HEK293T (cell line): ENCODE measurements at regions not wholly inside any gene's neighbourhood (a gene's known extent, or its start where the extent isn't known, plus 50 kb on each side); places are given as distances from the start of the nearest gene placed in this dataset.

Source experiments
- CTCF ChIA-PET: fragments of 350-600 bp; formaldehyde crosslinking; extraction: SDS; loops from one replicate; lab custom pipeline; 2021; ENCODE audit warnings: antibody characterized with exemption, inconsistent platforms; lab: Yijun Ruan, JAX
- POLR2A ChIA-PET: fragments of 350-600 bp; formaldehyde crosslinking; extraction: SDS; loops from one replicate; lab custom pipeline; 2020; ENCODE audit warnings: antibody characterized with exemption, inconsistent platforms; lab: Yijun Ruan, JAX
- DNase-seq: peaks from one replicate; pipeline ENCODE4 v3.0.0; 2012; ENCODE audit warnings: mixed read lengths; ENCODE audit errors: extremely low spot score
- ARNT ChIP-seq: fragments of 450-650 bp; IDR thresholded peaks from 2 replicates; pipeline ENCODE4 v1.6.1; 2017; ENCODE audit warnings: mild to moderate bottlenecking
- BHLHE40 ChIP-seq: fragments of 450-650 bp; IDR thresholded peaks from 2 replicates; pipeline ENCODE4 v1.6.1; 2016; ENCODE audit warnings: mild to moderate bottlenecking, moderate library complexity, borderline replicate concordance
- CTBP1 ChIP-seq: fragments of 450-650 bp; IDR thresholded peaks from 2 replicates; pipeline ENCODE4 v1.6.1; 2016; ENCODE audit warnings: borderline replicate concordance
- ELF4 ChIP-seq: fragments of 450-650 bp; IDR thresholded peaks from 2 replicates; pipeline ENCODE4 v1.6.1; 2017; ENCODE audit warnings: antibody characterized with exemption
- FOXA1 ChIP-seq: fragments of 450-650 bp; IDR thresholded peaks from 2 replicates; pipeline ENCODE4 v1.6.1; 2016; ENCODE audit warnings: mild to moderate bottlenecking
- FOXK2 ChIP-seq: fragments of 450-650 bp; IDR thresholded peaks from 2 replicates; pipeline ENCODE4 v1.6.1; 2016; ENCODE audit warnings: mild to moderate bottlenecking
- FOXM1 ChIP-seq: fragments of 450-650 bp; IDR thresholded peaks from 2 replicates; pipeline ENCODE4 v1.6.1; 2017; ENCODE audit warnings: mild to moderate bottlenecking, borderline replicate concordance
- HDGF ChIP-seq: fragments of 450-650 bp; IDR thresholded peaks from 2 replicates; pipeline ENCODE4 v1.6.1; 2017; ENCODE audit warnings: antibody characterized with exemption, borderline replicate concordance
- L3MBTL2 ChIP-seq: fragments of 450-650 bp; conservative IDR thresholded peaks from 2 replicates; pipeline ENCODE4 v1.6.1; 2016; ENCODE audit warnings: mild to moderate bottlenecking
- LEF1 ChIP-seq: fragments of 450-650 bp; IDR thresholded peaks from 2 replicates; pipeline ENCODE4 v1.6.1; 2017; ENCODE audit warnings: mild to moderate bottlenecking, borderline replicate concordance
- NFRKB ChIP-seq: fragments of 450-650 bp; IDR thresholded peaks from 2 replicates; pipeline ENCODE4 v1.6.1; 2016; ENCODE audit warnings: mild to moderate bottlenecking, moderate library complexity
- SP1 ChIP-seq: fragments of 450-650 bp; IDR thresholded peaks from 2 replicates; pipeline ENCODE4 v1.6.1; 2017
- SUZ12 ChIP-seq: fragments of 450-650 bp; IDR thresholded peaks from 2 replicates; pipeline ENCODE4 v1.6.1; 2016; ENCODE audit warnings: mild to moderate bottlenecking
- TARDBP ChIP-seq: fragments of 450-650 bp; IDR thresholded peaks from 2 replicates; pipeline ENCODE4 v1.6.1; 2016
- ZNF384 ChIP-seq: fragments of 450-650 bp; IDR thresholded peaks from 2 replicates; pipeline ENCODE4 v1.6.1; 2016
- TF ChIP-seq, protein P1 (sequence below): fragments of 450-650 bp; IDR thresholded peaks from 2 replicates; pipeline ENCODE4 v1.6.1; 2016

- ChIA-PET POLR2A (no interaction called here), CTCF (no interaction called here)
- TF ChIP-seq ELF4 (no peak), FOXM1 (no peak), L3MBTL2 (no peak), TARDBP (no peak), FOXA1 (no peak), FOXK2 (no peak), SUZ12 (no peak), ARNT (no peak), SP1 (no peak)
- no peak for DNase-seq
These were observed 209.7 kb upstream of the PRR16 start for GRCh38 chr5:120254385-120254784.

DNA sequence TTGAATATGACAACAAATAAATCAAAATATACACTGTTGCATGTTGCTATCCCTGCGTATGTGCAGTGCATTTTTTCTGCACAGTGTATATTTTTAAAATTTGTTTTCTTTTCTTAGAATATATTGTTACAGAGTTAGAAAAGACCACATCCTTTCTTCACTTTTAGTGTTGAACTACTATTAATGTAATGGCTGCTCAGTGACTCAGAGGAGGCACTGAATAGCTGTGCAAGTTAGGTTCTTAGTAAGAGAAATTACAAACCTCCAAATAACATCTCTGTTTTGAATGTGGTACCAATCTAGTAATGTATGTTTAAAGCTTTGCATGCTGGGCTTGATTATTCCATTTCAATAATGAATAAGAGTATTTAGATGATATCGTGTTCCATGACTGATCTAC, 208.9 kb upstream of the PRR16 start:
- TF ChIP-seq SUZ12 = no peak
- TF ChIP-seq BHLHE40 = no peak
- ChIA-PET CTCF (no interaction called here), POLR2A (no interaction called here)
- DNase-seq = no peak

DNA sequence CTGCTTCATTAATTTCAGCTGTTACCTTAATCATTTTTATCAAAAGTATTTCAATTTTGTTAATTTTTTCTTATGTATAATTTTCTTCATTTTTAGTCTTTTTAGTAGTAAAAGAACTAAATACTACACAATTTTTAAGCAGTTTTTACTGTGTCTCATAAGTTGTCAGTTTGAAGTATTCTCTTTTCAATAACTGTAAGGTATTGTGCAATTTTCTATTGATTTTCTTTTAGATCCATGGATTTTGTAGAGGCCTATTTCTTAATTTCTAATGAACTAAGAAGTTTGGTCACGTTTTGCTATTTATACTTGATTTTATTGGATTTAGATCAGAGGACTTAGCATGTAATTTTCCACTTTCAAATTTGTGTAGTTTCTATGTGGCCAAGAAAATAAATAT, 207.7 kb upstream of the PRR16 start:
- DNase-seq = no peak
- ChIA-PET CTCF (no interaction called here), POLR2A (no interaction called here)
- TF ChIP-seq LEF1 = no peak
- TF ChIP-seq, protein P1, sequence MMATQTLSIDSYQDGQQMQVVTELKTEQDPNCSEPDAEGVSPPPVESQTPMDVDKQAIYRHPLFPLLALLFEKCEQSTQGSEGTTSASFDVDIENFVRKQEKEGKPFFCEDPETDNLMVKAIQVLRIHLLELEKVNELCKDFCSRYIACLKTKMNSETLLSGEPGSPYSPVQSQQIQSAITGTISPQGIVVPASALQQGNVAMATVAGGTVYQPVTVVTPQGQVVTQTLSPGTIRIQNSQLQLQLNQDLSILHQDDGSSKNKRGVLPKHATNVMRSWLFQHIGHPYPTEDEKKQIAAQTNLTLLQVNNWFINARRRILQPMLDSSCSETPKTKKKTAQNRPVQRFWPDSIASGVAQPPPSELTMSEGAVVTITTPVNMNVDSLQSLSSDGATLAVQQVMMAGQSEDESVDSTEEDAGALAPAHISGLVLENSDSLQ = no peak
- no peak for TF ChIP-seq FOXA1
- no peak for TF ChIP-seq ARNT
- no peak for TF ChIP-seq SP1
- no peak for TF ChIP-seq ZNF384
- no peak for TF ChIP-seq HDGF
- no peak for TF ChIP-seq BHLHE40
- TF ChIP-seq TARDBP = no peak
- no peak for TF ChIP-seq CTBP1
- no peak for TF ChIP-seq SUZ12
- TF ChIP-seq ELF4 = no peak
- no peak for TF ChIP-seq FOXK2
- no peak for TF ChIP-seq FOXM1
- TF ChIP-seq NFRKB = no peak
- TF ChIP-seq L3MBTL2 = no peak

- no peak for DNase-seq
- TF ChIP-seq BHLHE40 (no peak), CTBP1 (no peak), NFRKB (no peak), FOXK2 (no peak), FOXA1 (no peak)
- POLR2A ChIA-PET = no interaction called here
- CTCF ChIA-PET = no interaction called here
These were observed 206.6 kb upstream of the PRR16 start for GRCh38 chr5:120257358-120257971.

- CTCF ChIA-PET = interaction anchor here (0.6 kb wide), 1 partner anchor 602 kb away, joined by 3 read pairs; no protein-coding TSS in a partner anchor
- DNase-seq = no peak
- POLR2A ChIA-PET = no interaction called here
These were observed 206.0 kb upstream of the PRR16 start for GRCh38 chr5:120258123-120258522.

GRCh38 chr5:120260651-120261050, 203.4 kb upstream of the PRR16 start:
- DNase-seq = no peak
- ChIA-PET CTCF (no interaction called here), POLR2A (no interaction called here)
- no peak for TF ChIP-seq CTBP1
- no peak for TF ChIP-seq SP1
- no peak for TF ChIP-seq FOXK2
- TF ChIP-seq LEF1 = no peak
- no peak for TF ChIP-seq BHLHE40
- no peak for TF ChIP-seq FOXM1
- TF ChIP-seq ARNT = no peak
- TF ChIP-seq, protein P1 = no peak
- TF ChIP-seq ZNF384 = no peak
- no peak for TF ChIP-seq NFRKB
- no peak for TF ChIP-seq FOXA1
- TF ChIP-seq TARDBP = no peak
- TF ChIP-seq L3MBTL2 = no peak

More at GRCh38 chr5:120258123-120258522, 206.0 kb upstream of the PRR16 start:
- TF ChIP-seq LEF1 (no peak), ZNF384 (no peak), HDGF (no peak), SP1 (no peak)

DNA sequence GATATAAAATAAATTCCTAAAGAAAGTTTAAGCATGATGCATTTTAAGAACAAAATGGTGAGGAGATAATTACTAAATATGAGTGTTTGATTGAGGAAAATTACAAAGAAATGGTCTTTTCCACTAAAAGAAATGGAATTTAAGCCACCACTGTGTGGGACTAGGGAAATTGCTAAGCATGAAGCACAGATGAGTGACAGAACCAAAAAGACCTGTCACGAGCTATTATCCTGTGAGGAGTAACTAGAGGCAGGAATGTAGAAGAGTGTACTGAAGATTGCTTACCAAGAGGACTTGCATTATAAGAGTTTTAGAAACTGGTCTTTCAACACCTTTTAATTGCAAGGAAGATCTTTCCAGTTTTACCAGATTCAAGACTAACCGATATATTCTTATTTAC, 193.6 kb upstream of the PRR16 start:
- CTCF ChIA-PET = interaction anchor here (0.5 kb wide), 1 partner anchor 199 kb away, joined by 5 read pairs; no protein-coding TSS in a partner anchor
- DNase-seq = no peak
- POLR2A ChIA-PET = no interaction called here
- TF ChIP-seq NFRKB (no peak), L3MBTL2 (no peak), BHLHE40 (no peak), SUZ12 (no peak), FOXA1 (no peak)
